Parathyroid adenoma (tissue), 2 donors: ENCODE measurements at regions not wholly inside any gene's neighbourhood (a gene's known extent, or its start where the extent isn't known, plus 50 kb on each side); places are given as distances from the start of the nearest gene placed in this dataset.
A peak's percentile ranks its signal among the peaks of the same experiment; 100 is the strongest.
"Not testable (repeated sequence)": the region's sequence is repeated elsewhere in the genome, so short reads cannot be mapped to it uniquely, and the experiment has no call there.

Source experiments
- H2AFZ ChIP-seq: fragments of 300-600 bp; sonication (generic); one replicate; pipeline ENCODE4 v1.7.0; 2017; ENCODE audit warnings: antibody characterized with exemption, mild to moderate bottlenecking
- H3K27ac ChIP-seq: fragments of 300-600 bp; sonication (generic); one replicate; pipeline ENCODE4 v1.7.0; 2017
- H3K27me3 ChIP-seq: fragments of 300-600 bp; sonication (generic); one replicate; pipeline ENCODE4 v1.7.0; 2017; ENCODE audit warnings: low read length; ENCODE audit not compliant: control insufficient read depth, insufficient read depth
- H3K36me3 ChIP-seq: fragments of 300-600 bp; sonication (generic); one replicate; pipeline ENCODE4 v1.7.0; 2017; ENCODE audit warnings: low read length; ENCODE audit not compliant: control insufficient read depth, insufficient read depth
- H3K4me1 ChIP-seq: fragments of 300-600 bp; sonication (generic); one replicate; pipeline ENCODE4 v1.7.0; 2017; ENCODE audit warnings: control low read depth
- H3K4me2 ChIP-seq: fragments of 300-600 bp; sonication (generic); one replicate; pipeline ENCODE4 v1.7.0; 2017; ENCODE audit warnings: low read length
- H3K4me3 ChIP-seq: fragments of 300-600 bp; sonication (generic); one replicate; pipeline ENCODE4 v1.7.0; 2017; ENCODE audit warnings: low read depth, low read length
- H3K79me2 ChIP-seq: fragments of 300-600 bp; sonication (generic); one replicate; pipeline ENCODE4 v1.7.0; 2017; ENCODE audit warnings: control low read depth
- H3K9ac ChIP-seq: fragments of 300-600 bp; sonication (generic); one replicate; pipeline ENCODE4 v1.7.0; 2017; ENCODE audit warnings: mild to moderate bottlenecking
- H3K9me3 ChIP-seq: fragments of 300-600 bp; sonication (generic); one replicate; pipeline ENCODE4 v1.7.0; 2017; ENCODE audit warnings: low read length; ENCODE audit not compliant: control insufficient read depth
- donor health status: primary hyperparathyroidism.

GRCh38 chr9:41353026-41353425, 163.9 kb upstream of the ZNG1F start:
- not testable (repeated sequence) for H3K4me1 ChIP-seq, H3K4me3 ChIP-seq

GRCh38 chr9:41352390-41352789, 163.3 kb upstream of the ZNG1F start:
- not testable (repeated sequence) for H3K4me1 ChIP-seq, H3K4me3 ChIP-seq, H3K36me3 ChIP-seq, H3K27me3 ChIP-seq, H3K4me2 ChIP-seq, H3K27ac ChIP-seq, H3K9ac ChIP-seq, H3K9me3 ChIP-seq, H2AFZ ChIP-seq, H3K79me2 ChIP-seq

More at GRCh38 chr9:41353026-41353425, 163.9 kb upstream of the ZNG1F start:
- H3K36me3 ChIP-seq, H3K9ac ChIP-seq, H3K79me2 ChIP-seq, H2AFZ ChIP-seq, H3K27ac ChIP-seq, H3K4me2 ChIP-seq, H3K27me3 ChIP-seq, H3K9me3 ChIP-seq: not testable (repeated sequence)

GRCh38 chr9:41347893-41348292, 158.8 kb upstream of the ZNG1F start:
- H3K79me2 ChIP-seq, H3K36me3 ChIP-seq, H3K4me2 ChIP-seq, H3K27ac ChIP-seq, H2AFZ ChIP-seq, H3K4me3 ChIP-seq, H3K4me1 ChIP-seq, H3K9me3 ChIP-seq, H3K9ac ChIP-seq, H3K27me3 ChIP-seq: not testable (repeated sequence)

- H3K27ac ChIP-seq, H3K27me3 ChIP-seq, H2AFZ ChIP-seq, H3K9ac ChIP-seq, H3K9me3 ChIP-seq, H3K4me3 ChIP-seq, H3K4me2 ChIP-seq, H3K79me2 ChIP-seq, H3K4me1 ChIP-seq, H3K36me3 ChIP-seq: not testable (repeated sequence)
Observed at GRCh38 chr9:41332562-41332961, 143.4 kb upstream of the ZNG1F start.

- not testable (repeated sequence) for H3K27ac ChIP-seq, H3K27me3 ChIP-seq, H2AFZ ChIP-seq, H3K4me1 ChIP-seq, H3K9ac ChIP-seq, H3K9me3 ChIP-seq, H3K4me3 ChIP-seq, H3K4me2 ChIP-seq, H3K36me3 ChIP-seq, H3K79me2 ChIP-seq
Observed at GRCh38 chr9:41321277-41321676, 132.2 kb upstream of the ZNG1F start.

- H2AFZ ChIP-seq, H3K27me3 ChIP-seq, H3K9me3 ChIP-seq, H3K36me3 ChIP-seq, H3K27ac ChIP-seq, H3K4me2 ChIP-seq, H3K4me3 ChIP-seq, H3K79me2 ChIP-seq, H3K4me1 ChIP-seq, H3K9ac ChIP-seq: not testable (repeated sequence)
Observed at GRCh38 chr9:41308953-41309352, 119.8 kb upstream of the ZNG1F start.

GRCh38 chr9:41285744-41286143, 96.6 kb upstream of the ZNG1F start:
- not testable (repeated sequence) for H3K9ac ChIP-seq, H3K4me1 ChIP-seq, H3K27me3 ChIP-seq, H3K9me3 ChIP-seq, H2AFZ ChIP-seq, H3K4me3 ChIP-seq, H3K27ac ChIP-seq, H3K79me2 ChIP-seq, H3K4me2 ChIP-seq, H3K36me3 ChIP-seq

GRCh38 chr9:41280299-41281238, 91.5 kb upstream of the ZNG1F start:
- H3K27ac ChIP-seq, H3K4me2 ChIP-seq, H3K4me3 ChIP-seq, H3K27me3 ChIP-seq, H3K36me3 ChIP-seq, H3K9me3 ChIP-seq, H3K9ac ChIP-seq, H3K79me2 ChIP-seq, H3K4me1 ChIP-seq, H2AFZ ChIP-seq: not testable (repeated sequence)

GRCh38 chr9:41279437-41279836, 90.3 kb upstream of the ZNG1F start:
- H3K36me3 ChIP-seq, H3K4me1 ChIP-seq, H3K4me2 ChIP-seq, H3K4me3 ChIP-seq, H3K27me3 ChIP-seq, H2AFZ ChIP-seq, H3K9ac ChIP-seq, H3K79me2 ChIP-seq, H3K27ac ChIP-seq, H3K9me3 ChIP-seq: not testable (repeated sequence)

GRCh38 chr9:41279033-41279432, 89.9 kb upstream of the ZNG1F start:
- not testable (repeated sequence) for H3K36me3 ChIP-seq, H3K9ac ChIP-seq, H3K4me2 ChIP-seq, H2AFZ ChIP-seq, H3K9me3 ChIP-seq, H3K27ac ChIP-seq, H3K27me3 ChIP-seq, H3K79me2 ChIP-seq, H3K4me3 ChIP-seq, H3K4me1 ChIP-seq

GRCh38 chr9:41273549-41274267, 84.6 kb upstream of the ZNG1F start:
- not testable (repeated sequence) for H3K4me1 ChIP-seq, H2AFZ ChIP-seq, H3K36me3 ChIP-seq, H3K9ac ChIP-seq, H3K27ac ChIP-seq, H3K79me2 ChIP-seq, H3K9me3 ChIP-seq, H3K27me3 ChIP-seq
- H3K4me3 ChIP-seq, result peak overlapping the region; percentile 33
- peak overlapping the region; percentile 53 for H3K4me2 ChIP-seq
